BE2C (cell line): ENCODE measurements at regions not wholly inside any gene's neighbourhood (a gene's known extent, or its start where the extent isn't known, plus 50 kb on each side); places are given as distances from the start of the nearest gene placed in this dataset.

Experiments
- DNase-seq: peaks from one replicate; pipeline ENCODE4 v3.0.0-alpha.2; 2020
- H3K27me3 ChIP-seq: fragments of 250-450 bp; sonication (Bioruptor Pico); 2 replicates; pipeline ENCODE4 v1.5.1; 2020; ENCODE audit warnings: mild to moderate bottlenecking
- H3K36me3 ChIP-seq: fragments of 250-450 bp; sonication (Bioruptor Pico); 2 replicates; pipeline ENCODE4 v1.5.1; 2020; ENCODE audit warnings: mild to moderate bottlenecking
- H3K4me1 ChIP-seq: fragments of 250-450 bp; sonication (Bioruptor Pico); 2 replicates; pipeline ENCODE4 v1.5.1; 2020
- H3K4me3 ChIP-seq: 2 replicates; pipeline ENCODE4 v1.5.1; 2011; ENCODE audit warnings: low read depth, low read length
- H3K9me3 ChIP-seq: fragments of 250-450 bp; sonication (Bioruptor Pico); 2 replicates; pipeline ENCODE4 v1.5.1; 2020
- CTCF ChIP-seq: IDR thresholded peaks from 2 replicates; pipeline ENCODE4 v1.5.1; 2012; ENCODE audit warnings: mild to moderate bottlenecking, low read depth, low read length

- Histone ChIP-seq H3K4me1 (no peaks in the 10 kb centered on the region), H3K4me3 (no peak overlapping the region), H3K27me3 (no peaks in the 10 kb centered on the region), H3K36me3 (no peaks in the 10 kb centered on the region), H3K9me3 (no peaks in the 10 kb centered on the region)
- TF ChIP-seq CTCF, result no peak
- no peak for DNase-seq
Observed at GRCh38 chr9:75408391-75408790, 320.1 kb downstream of the OSTF1 start.

GRCh38 chr9:75410405-75410804, 322.1 kb downstream of the OSTF1 start:
- Histone ChIP-seq H3K27me3 (no peaks in the 10 kb centered on the region), H3K4me3 (no peak overlapping the region), H3K4me1 (no peaks in the 10 kb centered on the region), H3K36me3 (no peaks in the 10 kb centered on the region), H3K9me3 (no peaks in the 10 kb centered on the region)
- no peak for DNase-seq
- no peak for TF ChIP-seq CTCF

GRCh38 chr9:75414371-75415160, 326.3 kb downstream of the OSTF1 start:
- Histone ChIP-seq H3K36me3 (no peaks in the 10 kb centered on the region), H3K4me3 (no peak overlapping the region), H3K27me3 (no peaks in the 10 kb centered on the region), H3K9me3 (no peaks in the 10 kb centered on the region), H3K4me1 (no peaks in the 10 kb centered on the region)
- DNase-seq, result no peak
- TF ChIP-seq CTCF, result no peak

GRCh38 chr9:75417471-75417870, 329.2 kb downstream of the OSTF1 start:
- Histone ChIP-seq H3K36me3 (no peaks in the 10 kb centered on the region), H3K4me3 (no peak overlapping the region), H3K27me3 (no peaks in the 10 kb centered on the region), H3K9me3 (no peaks in the 10 kb centered on the region), H3K4me1 (no peaks in the 10 kb centered on the region)
- TF ChIP-seq CTCF, result no peak
- DNase-seq, result no peak

GRCh38 chr9:75418518-75418917, 330.2 kb downstream of the OSTF1 start:
- Histone ChIP-seq H3K4me1 (no peaks in the 10 kb centered on the region), H3K4me3 (no peak overlapping the region), H3K9me3 (no peaks in the 10 kb centered on the region), H3K27me3 (no peaks in the 10 kb centered on the region), H3K36me3 (no peaks in the 10 kb centered on the region)
- TF ChIP-seq CTCF, result no peak
- DNase-seq, result no peak

GRCh38 chr9:75422944-75423522, 334.7 kb downstream of the OSTF1 start:
- Histone ChIP-seq H3K27me3 (no peaks in the 10 kb centered on the region), H3K36me3 (no peaks in the 10 kb centered on the region), H3K4me1 (no peaks in the 10 kb centered on the region), H3K4me3 (no peak overlapping the region), H3K9me3 (no peaks in the 10 kb centered on the region)
- no peak for DNase-seq
- no peak for TF ChIP-seq CTCF
